ENCODE measurements at regions not wholly inside any gene's neighbourhood (a gene's known extent, or its start where the extent isn't known, plus 50 kb on each side); places are given as distances from the start of the nearest gene placed in this dataset.

DNA sequence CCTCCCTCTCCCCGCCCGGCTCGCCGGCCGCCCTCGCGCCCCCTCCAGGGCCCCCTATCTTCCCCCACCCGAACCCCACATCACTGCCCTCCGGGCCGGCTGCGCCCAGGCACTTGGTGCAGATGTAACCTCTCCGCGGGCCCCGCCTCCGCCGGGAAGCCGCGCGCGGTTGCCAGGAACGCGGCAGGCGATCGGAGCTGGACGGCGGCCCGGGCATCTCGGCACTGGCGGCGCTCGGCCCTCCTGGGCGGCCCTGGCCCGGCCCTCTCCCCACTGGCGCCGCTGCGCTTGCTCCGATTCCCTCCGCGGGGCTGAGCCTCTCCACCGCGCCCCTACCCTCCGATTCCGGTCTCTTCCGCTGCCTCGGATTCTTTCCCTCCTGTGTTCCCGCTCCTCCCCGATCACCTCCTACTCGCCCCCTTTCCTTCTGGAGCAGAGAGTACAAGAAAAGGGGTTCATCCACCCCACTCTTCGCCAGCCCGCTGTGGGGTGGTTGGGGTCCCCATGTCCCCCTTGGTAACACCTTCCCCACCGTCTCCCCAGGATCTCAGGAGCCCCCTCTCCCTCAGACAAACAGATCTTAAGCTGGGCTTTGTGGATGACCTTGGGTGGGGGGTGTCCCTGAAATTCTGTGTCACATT, 70.6 kb downstream of the C9orf50 start:
- Histone ChIP-seq H3K36me3 (no peaks in the 10 kb centered on the region), H3K27ac (replicated peaks in 1 of 4) (peak overlapping the region; percentile 71 to 84 (median 74)), H3K9me3 (no peaks in the 10 kb centered on the region), H3K4me3 (peak overlapping the region; percentile 61 to 74 (median 65)), H3K27me3 (no peaks in the 10 kb centered on the region), H3K4me1 (peaks cover 24 to 28% (median 26%) of the 10 kb centered on the region in 4 donors)
- no peak for TF ChIP-seq EP300 (IDR thresholded peaks at IDR 0.05)
- no peak for TF ChIP-seq POLR2A (IDR thresholded peaks at IDR 0.05; ENCODE audit: low read depth)
- TF ChIP-seq, protein P1, sequence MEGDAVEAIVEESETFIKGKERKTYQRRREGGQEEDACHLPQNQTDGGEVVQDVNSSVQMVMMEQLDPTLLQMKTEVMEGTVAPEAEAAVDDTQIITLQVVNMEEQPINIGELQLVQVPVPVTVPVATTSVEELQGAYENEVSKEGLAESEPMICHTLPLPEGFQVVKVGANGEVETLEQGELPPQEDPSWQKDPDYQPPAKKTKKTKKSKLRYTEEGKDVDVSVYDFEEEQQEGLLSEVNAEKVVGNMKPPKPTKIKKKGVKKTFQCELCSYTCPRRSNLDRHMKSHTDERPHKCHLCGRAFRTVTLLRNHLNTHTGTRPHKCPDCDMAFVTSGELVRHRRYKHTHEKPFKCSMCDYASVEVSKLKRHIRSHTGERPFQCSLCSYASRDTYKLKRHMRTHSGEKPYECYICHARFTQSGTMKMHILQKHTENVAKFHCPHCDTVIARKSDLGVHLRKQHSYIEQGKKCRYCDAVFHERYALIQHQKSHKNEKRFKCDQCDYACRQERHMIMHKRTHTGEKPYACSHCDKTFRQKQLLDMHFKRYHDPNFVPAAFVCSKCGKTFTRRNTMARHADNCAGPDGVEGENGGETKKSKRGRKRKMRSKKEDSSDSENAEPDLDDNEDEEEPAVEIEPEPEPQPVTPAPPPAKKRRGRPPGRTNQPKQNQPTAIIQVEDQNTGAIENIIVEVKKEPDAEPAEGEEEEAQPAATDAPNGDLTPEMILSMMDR (IDR thresholded peaks at IDR 0.05): no peak
- TF ChIP-seq POLR2AphosphoS5 (IDR thresholded peaks at IDR 0.05): peak in 1 of 2 donors; percentile 45
- intact Hi-C loops (cut with DNase I): no loop called here
- WGBS: 7% methylated on average over 23 of the region's 51 CpGs
- DNase-seq (ENCODE audit: extremely low spot score): peak; percentile 95

DNA sequence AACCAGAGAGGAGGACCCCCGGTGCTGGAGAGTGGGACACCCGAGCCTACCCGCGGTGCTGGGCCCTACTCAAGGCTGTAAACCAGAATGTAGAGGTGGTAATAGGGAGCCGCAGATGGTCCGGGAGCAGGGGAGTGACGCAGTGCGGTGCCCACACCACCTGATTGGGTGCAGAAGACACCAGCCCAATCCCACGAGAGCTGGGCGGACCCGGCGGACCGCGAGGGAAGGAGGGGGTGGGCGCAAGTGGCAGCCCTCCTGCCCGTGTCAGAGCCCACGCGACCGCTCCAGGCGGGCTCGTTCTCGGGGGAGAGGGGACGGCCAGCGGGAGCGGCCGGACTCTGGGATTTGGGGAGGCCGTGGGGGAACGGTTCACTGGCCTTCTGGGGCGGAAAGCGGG, 71.2 kb downstream of the C9orf50 start:
- DNase-seq (ENCODE audit: extremely low spot score): no peak
- H3K9me3 ChIP-seq: no peaks in the 10 kb centered on the region
- H3K27ac ChIP-seq (replicated peaks in 1 of 4): peak overlapping the region; percentile 71 to 84 (median 74)
- no peak for TF ChIP-seq POLR2A (IDR thresholded peaks at IDR 0.05; ENCODE audit: low read depth)
- TF ChIP-seq, protein P1 (IDR thresholded peaks at IDR 0.05): no peak
- intact Hi-C loops (cut with DNase I): loop anchor here (5.0 kb wide), 1 partner anchor 47 kb away; no protein-coding TSS in a partner anchor
- no peaks in the 10 kb centered on the region for H3K27me3 ChIP-seq
- H3K4me3 ChIP-seq: peak overlapping the region; percentile 61 to 74 (median 65)
- WGBS: 17% methylated on average over 24 of the region's 30 CpGs
- peaks cover 24 to 26% (median 25%) of the 10 kb centered on the region in 4 donors for H3K4me1 ChIP-seq
- no peaks in the 10 kb centered on the region for H3K36me3 ChIP-seq

DNA sequence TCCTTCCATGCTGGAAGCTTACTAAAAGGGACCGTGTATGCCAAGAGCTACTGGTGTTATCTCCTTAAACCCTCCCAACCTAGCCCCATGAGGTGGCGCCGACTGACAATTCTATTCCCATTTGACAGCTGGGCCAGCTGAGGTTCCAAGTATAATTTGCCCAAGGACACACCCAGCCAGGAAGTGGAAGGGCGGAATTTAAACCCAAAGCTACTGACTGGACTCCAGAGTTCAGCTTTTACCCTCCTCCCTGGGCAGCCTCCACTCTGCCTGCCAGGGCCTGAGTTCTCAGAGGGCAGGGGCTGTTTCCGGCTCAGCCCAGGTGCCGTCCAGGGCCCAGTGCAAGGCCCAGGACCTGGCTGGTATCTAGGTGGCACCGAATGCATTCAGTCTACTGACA, 71.8 kb downstream of the C9orf50 start:
- 71% methylated on average over 6 of the region's 7 CpGs for WGBS
- no peak for DNase-seq (ENCODE audit: extremely low spot score)
- Histone ChIP-seq H3K27ac (replicated peaks in 1 of 4) (peak overlapping the region; percentile 71 to 84 (median 74)), H3K9me3 (no peaks in the 10 kb centered on the region), H3K36me3 (no peaks in the 10 kb centered on the region), H3K27me3 (no peaks in the 10 kb centered on the region), H3K4me1 (peaks cover 24 to 26% (median 25%) of the 10 kb centered on the region in 4 donors), H3K4me3 (peak overlapping the region in 3 of 4 donors; percentile 61 to 74 (median 65))
- intact Hi-C loops (cut with DNase I): loop anchor here (5.0 kb wide), 1 partner anchor 47 kb away; no protein-coding TSS in a partner anchor
- no peak for TF ChIP-seq POLR2AphosphoS5 (IDR thresholded peaks at IDR 0.05)
- TF ChIP-seq POLR2A (IDR thresholded peaks at IDR 0.05; ENCODE audit: low read depth): no peak

DNA sequence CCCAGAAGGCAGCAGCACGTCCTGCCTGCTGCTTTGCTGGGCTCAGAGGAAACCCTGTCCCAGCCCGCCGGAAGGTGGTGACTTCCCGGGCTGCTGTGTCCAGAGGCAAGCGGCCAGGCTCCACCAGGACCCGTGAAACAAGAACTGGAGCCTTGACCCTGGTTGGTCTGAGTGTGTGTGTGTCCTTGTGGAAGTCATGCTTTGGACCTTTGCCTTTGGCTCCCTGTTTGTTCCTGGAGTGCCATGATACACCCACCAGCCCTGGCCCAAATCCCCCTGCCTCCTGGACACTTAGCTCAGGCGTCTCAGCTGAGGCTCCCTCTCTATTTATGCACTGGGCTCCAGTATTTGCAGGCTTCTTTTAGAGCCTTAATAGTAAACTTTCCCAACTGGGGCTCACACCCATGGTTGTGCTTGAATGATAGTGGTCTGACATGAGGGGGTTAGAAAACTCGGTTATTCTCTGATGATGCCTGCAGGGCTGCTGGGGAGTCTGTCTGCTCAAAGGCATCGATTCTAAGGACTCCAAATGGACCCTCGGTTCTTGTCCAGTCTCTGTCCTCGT, 72.2 kb downstream of the C9orf50 start:
- Histone ChIP-seq H3K36me3 (no peaks in the 10 kb centered on the region), H3K9me3 (no peaks in the 10 kb centered on the region), H3K27me3 (no peaks in the 10 kb centered on the region), H3K4me1 (peaks cover 24 to 26% (median 25%) of the 10 kb centered on the region in 4 donors), H3K27ac (replicated peaks in 1 of 4) (peak overlapping the region; percentile 71 to 84 (median 74)), H3K4me3 (no peak overlapping the region)
- intact Hi-C loops (cut with DNase I): loop anchor here (5.0 kb wide), 1 partner anchor 46 kb away; no protein-coding TSS in a partner anchor
- TF ChIP-seq, protein P1 (IDR thresholded peaks at IDR 0.05): no peak
- TF ChIP-seq EP300 (IDR thresholded peaks at IDR 0.05) (no peak), POLR2A (IDR thresholded peaks at IDR 0.05; ENCODE audit: low read depth) (no peak), POLR2AphosphoS5 (IDR thresholded peaks at IDR 0.05) (no peak)
- 67% methylated on average over 11 of the region's 11 CpGs for WGBS
- no peak for DNase-seq (ENCODE audit: extremely low spot score)

DNA sequence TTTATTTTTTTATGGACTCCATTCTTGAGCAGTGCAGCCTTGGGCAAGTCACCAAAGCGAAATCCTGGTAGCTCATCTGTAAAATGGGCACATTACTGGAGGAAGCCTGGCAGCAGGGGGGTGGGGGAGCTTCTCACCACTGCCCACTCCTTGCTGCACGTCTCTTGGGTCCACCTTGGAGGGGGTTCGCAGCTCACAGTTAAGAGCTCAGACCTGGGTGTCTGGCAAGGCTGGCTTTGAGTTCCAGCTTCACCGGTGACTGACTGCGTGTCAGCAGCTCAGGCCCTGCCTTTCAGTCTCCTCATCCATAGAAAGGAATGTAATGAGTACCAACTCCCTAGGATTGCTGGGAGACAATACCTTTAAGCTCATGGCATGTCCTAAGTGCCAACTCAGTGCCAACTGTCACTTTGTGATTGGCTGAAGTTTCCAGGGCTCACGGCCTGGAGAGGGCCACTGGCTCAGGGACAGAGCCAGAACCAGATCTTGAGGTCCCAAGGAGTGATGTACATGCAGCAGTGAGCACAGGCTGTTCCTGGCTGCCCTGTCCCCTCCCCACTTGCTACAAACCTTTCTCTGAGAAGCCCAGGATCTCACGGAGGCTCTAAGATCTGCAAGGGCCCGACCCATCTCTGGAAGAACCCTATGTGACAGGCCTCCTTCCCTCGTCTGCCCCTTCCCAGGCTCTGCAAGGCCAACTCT, 72.9 kb downstream of the C9orf50 start:
- H3K27me3 ChIP-seq: no peaks in the 10 kb centered on the region
- H3K36me3 ChIP-seq: no peaks in the 10 kb centered on the region
- no peak for DNase-seq (ENCODE audit: extremely low spot score)
- H3K27ac ChIP-seq (replicated peaks in 1 of 4): peak overlapping the region in 3 of 4 donors; percentile 71 to 84 (median 77)
- intact Hi-C loops (cut with DNase I): loop anchor here (5.0 kb wide), 1 partner anchor 46 kb away; no protein-coding TSS in a partner anchor
- peaks cover 24 to 26% (median 25%) of the 10 kb centered on the region in 4 donors for H3K4me1 ChIP-seq
- WGBS: 90% methylated on average over 7 of the region's 9 CpGs
- no peaks in the 10 kb centered on the region for H3K9me3 ChIP-seq
- H3K4me3 ChIP-seq: no peak overlapping the region
- TF ChIP-seq, protein P1 (IDR thresholded peaks at IDR 0.05): no peak
- TF ChIP-seq EP300 (IDR thresholded peaks at IDR 0.05): no peak
- no peak for TF ChIP-seq POLR2A (IDR thresholded peaks at IDR 0.05; ENCODE audit: low read depth)
- TF ChIP-seq POLR2AphosphoS5 (IDR thresholded peaks at IDR 0.05): no peak

All from esophagus muscularis mucosa (tissue), 4 donors.